HG02884 (cell line): ENCODE measurements at regions not wholly inside any gene's neighbourhood (a gene's known extent, or its start where the extent isn't known, plus 50 kb on each side); places are given as distances from the start of the nearest gene placed in this dataset.

Experiments
- ATAC-seq: cut with Tn5 transposase; IDR thresholded peaks from one replicate; pipeline ENCODE4 v1.9.1; 2021; ENCODE audit warnings: mild to moderate bottlenecking, moderate library complexity; ENCODE audit not compliant: unreplicated experiment

GRCh38 chr2:34098256-34098655 is 499.2 kb upstream of the FAM98A start:
- no peak for ATAC-seq

- ATAC-seq: peak; percentile 67
These were observed 497.6 kb upstream of the FAM98A start for GRCh38 chr2:34096562-34097171.

- ATAC-seq: no peak
These were observed 494.7 kb upstream of the FAM98A start for GRCh38 chr2:34093790-34094189.

GRCh38 chr2:34070196-34070595 is 471.1 kb upstream of the FAM98A start:
- no peak for ATAC-seq

- ATAC-seq: no peak
These were observed 470.5 kb upstream of the FAM98A start for GRCh38 chr2:34069604-34070003.

- ATAC-seq: no peak
These were observed 451.3 kb upstream of the FAM98A start for GRCh38 chr2:34050413-34050812.

GRCh38 chr2:34045101-34045655 is 446.1 kb upstream of the FAM98A start:
- no peak for ATAC-seq

GRCh38 chr2:34037886-34038285 is 438.8 kb upstream of the FAM98A start:
- ATAC-seq: no peak

- ATAC-seq: no peak
These were observed 438.1 kb upstream of the FAM98A start for GRCh38 chr2:34037157-34037556.

GRCh38 chr2:34031097-34031496 is 432.0 kb upstream of the FAM98A start:
- ATAC-seq: no peak

- ATAC-seq: no peak
These were observed 431.2 kb upstream of the FAM98A start for GRCh38 chr2:34030273-34030672.

- ATAC-seq: no peak
These were observed 430.0 kb upstream of the FAM98A start for GRCh38 chr2:34029073-34029472.

GRCh38 chr2:34025196-34025595 is 426.1 kb upstream of the FAM98A start:
- no peak for ATAC-seq

GRCh38 chr2:34012715-34013302 is 413.7 kb upstream of the FAM98A start:
- ATAC-seq: no peak

GRCh38 chr2:34011684-34012083 is 412.6 kb upstream of the FAM98A start:
- ATAC-seq: no peak

- ATAC-seq: no peak
These were observed 406.8 kb upstream of the FAM98A start for GRCh38 chr2:34005901-34006300.

GRCh38 chr2:34004936-34005335 is 405.8 kb upstream of the FAM98A start:
- ATAC-seq: no peak

GRCh38 chr2:34003795-34004194 is 404.7 kb upstream of the FAM98A start:
- ATAC-seq: no peak

- ATAC-seq: no peak
These were observed 402.5 kb upstream of the FAM98A start for GRCh38 chr2:34001557-34001956.

GRCh38 chr2:33984131-33984530 is 385.0 kb upstream of the FAM98A start:
- no peak for ATAC-seq

- no peak for ATAC-seq
These were observed 379.4 kb upstream of the FAM98A start for GRCh38 chr2:33978471-33978870.

- ATAC-seq: no peak
These were observed 376.4 kb upstream of the FAM98A start for GRCh38 chr2:33975498-33975897.

- no peak for ATAC-seq
These were observed 368.0 kb upstream of the FAM98A start for GRCh38 chr2:33967103-33967502.
